ENCODE measurements at regions not wholly inside any gene's neighbourhood (a gene's known extent, or its start where the extent isn't known, plus 50 kb on each side); places are given as distances from the start of the nearest gene placed in this dataset.

DNA sequence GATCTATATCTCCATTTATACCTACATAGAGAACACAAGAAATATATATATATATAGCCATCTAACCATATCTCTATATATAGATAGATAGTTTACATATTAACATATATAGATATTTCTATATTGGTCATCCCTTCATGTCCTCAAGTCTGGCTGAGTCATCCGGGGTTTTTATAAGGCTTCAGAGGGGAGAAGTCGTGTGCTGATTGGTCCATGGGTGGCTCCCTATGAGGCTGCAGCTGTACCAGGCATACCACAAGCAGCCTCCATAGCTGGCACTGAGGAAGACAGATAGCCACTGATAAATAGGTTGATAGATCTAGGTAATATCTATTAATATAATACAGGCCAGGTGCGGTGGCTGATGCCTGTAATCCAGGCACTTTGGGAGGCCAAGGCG lies 618.3 kb upstream of the SETBP1 start:
- no peak for DNase-seq (ENCODE audit: low spot score)

DNA sequence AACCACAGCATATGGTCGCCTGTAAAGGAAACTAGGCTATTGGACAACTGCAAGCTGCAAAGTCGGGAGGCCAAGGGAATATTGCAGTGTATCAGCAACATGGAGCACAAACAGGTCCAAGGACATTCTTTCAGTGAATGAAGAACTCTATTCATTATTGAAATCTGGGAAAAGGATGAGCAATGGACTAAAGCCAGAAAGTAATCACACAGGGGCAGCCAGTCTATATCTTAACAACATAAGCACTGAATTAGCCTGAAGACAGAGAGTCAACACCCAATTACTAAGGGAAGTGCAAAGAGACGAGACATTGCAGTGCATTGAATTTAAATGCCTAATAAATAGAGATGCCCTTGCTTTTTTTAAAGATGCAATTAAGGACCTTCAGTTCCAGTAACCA lies 615.5 kb upstream of the SETBP1 start:
- no peak for DNase-seq (ENCODE audit: low spot score)

DNA sequence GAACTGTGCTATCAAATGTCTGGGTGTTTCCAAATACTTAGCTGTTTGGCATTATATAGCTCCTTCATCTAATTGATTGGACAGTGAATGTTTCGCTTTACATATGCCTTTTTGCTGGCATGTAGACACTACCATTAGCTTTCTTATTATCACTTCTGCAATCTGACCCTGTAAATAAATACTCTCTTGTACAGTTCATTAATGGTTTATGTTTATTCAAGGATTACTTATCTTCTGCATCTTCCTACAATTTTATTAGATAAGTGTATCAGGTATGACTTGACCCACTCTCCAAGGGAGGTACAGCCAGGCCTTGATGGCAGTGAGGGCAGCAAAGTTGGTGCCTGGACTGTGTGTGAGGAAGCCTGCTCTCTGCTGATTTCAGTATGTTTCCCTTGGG lies 614.1 kb upstream of the SETBP1 start:
- DNase-seq (ENCODE audit: low spot score), result no peak

DNA sequence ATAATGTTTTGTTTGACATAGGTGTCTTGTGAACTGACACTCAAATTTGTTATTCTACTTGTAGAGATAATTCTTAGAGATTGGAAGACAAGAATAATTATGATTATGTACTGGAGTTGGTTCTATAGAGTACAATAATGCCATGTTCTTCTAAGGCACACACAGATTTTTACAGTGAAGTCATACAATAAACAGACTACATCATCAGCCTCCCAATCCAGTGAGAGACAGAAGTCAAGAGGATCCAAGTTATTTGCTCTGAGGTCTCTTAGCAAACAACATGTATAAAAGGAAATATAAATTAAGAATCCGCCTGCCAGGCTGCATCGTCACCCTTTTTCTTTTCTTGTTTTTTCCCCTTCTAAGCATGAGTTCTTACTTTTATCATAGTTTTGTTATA lies 613.5 kb upstream of the SETBP1 start:
- DNase-seq (ENCODE audit: low spot score), result no peak

DNA sequence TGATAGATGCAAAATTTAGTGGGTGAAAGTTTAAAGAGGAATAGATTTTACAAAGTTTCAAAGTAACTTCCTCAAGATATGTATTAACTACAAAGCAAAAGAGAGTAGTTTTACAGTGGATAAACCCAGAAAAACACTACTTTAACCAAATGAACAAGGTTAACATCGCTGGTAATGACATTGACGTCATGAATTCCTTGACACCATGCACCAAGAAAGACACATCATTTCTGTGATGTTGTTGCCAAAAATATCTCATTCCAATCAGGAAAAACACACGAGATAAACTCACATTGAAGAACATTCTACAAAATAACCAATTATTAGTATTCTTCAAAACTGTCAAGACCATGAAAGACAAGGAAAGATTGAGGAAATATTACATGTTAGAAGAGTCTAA lies 605.6 kb upstream of the SETBP1 start:
- no peak for DNase-seq (ENCODE audit: low spot score)

DNA sequence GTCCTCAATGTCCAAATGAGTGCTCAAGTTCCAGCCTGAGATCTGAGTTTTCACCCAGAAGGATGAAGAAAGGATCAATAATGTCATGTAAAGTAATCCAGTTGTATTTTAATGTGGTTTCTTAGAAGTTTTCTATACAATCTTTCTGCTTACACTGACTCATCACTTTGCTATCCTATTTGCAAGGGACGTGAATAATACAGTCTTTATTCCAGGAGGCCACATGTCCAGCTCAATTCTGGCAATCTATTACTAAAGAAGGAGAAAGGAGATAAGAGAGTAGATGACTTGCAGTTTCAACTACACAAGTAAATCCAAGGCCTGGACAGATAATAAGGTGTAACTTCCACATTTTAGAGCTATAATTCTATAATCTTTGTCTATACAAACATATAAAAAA lies 601.1 kb upstream of the SETBP1 start:
- DNase-seq (ENCODE audit: low spot score), result peak; percentile 2

DNA sequence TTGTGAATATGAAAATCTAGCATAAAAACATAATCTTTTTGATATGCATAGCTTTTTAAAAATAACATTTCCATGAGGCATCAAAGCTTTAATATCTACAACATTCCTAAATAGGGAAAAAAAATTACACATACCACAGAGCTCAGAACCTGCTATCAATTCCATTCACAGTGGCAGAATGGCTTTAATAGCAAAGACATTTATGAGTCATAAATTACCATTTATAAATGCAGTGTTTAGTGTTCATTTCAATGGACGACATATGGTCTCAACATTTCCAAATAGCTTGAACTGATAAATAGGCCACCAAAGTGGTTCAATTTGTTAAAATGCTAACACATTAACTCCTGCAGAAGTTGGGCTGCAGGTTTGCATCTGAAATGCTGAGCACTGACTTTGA lies 600.6 kb upstream of the SETBP1 start:
- DNase-seq (ENCODE audit: low spot score), result no peak

DNA sequence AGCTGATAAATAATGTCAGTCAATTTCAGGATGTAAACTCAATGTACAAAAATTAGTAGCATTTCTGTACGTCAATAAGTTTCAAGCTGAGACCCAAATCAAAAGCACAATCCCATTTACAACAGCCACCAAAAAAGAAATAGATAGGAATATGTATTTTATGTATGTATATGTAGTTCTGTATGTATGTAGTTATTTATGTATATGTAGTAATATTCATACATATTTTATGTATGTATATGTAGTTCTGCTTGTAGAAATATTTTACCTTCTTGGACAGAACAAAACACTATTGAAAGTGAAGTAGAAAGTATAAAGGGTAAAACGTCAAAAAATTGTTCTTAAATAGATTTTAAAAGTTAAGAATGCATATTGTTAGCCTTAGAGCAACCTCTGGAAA lies 591.0 kb upstream of the SETBP1 start:
- no peak for DNase-seq (ENCODE audit: low spot score)

DNA sequence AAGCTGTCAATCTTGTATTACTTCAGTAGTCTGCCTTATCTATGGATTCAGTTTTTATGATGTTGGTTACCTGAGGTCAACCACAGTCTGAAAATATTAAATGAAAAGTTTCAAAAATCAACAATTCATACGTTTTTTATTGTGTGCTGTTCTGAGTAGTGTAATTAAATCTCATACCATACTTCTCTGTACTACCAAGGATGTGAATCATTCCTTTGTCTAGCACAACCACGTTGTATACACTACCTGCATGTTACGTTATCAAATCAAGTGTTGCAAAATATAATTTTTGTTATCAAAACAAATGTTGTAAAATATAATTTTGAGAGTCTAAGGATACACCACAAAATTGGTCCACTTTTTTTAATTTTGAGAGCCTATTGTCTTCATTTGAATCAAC lies 590.2 kb upstream of the SETBP1 start:
- no peak for DNase-seq (ENCODE audit: low spot score)

DNA sequence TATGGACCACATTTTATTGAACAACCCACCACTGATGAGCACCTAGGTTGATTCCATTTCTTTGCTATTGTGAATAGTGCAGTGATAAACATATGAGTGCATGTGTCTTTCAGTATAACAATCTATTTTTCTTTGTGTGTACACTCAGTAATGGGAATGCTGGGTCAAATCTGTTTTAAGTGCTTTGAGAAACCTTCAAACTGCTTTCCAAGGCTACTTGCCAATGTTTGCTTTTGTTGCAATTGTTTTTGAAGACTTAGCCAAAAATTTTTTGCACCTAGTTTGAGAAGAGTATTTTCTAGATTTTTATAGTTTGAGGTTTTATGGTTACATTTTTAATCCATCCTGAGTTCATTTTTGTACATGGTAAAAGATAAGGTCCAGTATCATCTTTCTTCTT lies 587.4 kb upstream of the SETBP1 start:
- no peak for DNase-seq (ENCODE audit: low spot score)

DNA sequence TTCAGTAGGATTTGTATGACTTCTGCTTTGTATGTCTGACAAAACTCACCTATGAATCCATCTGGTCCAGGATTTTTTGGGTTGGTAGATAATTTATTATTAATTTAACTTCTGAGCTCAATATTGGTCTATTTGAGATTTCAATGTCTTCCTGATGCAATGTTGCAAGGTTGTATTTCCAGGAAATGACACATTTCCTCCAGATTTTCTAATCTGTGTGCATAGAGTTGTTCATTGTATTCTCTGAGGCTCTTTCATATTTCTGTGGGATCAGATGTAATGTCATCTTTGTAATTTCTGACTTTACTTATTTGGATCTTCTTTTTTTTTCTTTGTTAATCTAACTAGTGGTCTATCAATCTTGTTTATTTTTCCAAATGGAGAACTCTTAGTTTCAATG lies 584.7 kb upstream of the SETBP1 start:
- DNase-seq (ENCODE audit: low spot score), result no peak

DNA sequence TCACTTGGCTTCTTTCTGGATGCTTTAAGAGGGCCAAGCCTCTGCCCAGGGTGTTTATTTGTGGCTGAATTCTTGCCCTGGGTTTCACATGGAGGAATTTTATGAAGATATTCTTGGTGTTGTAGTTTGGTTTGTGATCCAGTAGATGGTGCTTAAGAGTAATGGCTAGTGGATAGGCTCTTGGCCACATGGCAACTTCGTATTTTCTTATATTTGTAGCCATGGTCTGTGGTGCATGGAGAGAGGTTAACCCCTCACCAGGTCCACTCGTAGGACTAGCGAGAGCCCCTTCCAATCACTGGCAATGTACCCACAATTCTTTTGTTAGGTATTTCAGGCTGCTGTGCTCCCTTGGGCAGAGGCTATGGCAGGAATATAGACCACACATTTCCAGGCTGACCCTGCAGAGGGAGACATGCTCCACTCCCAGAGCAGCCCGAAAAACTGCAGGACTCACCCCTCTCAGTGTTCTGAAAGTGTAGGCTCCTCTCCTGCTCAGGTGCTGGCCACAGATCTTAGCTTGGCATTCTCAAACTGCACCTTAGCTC lies 582.1 kb upstream of the SETBP1 start:
- no peak for DNase-seq (ENCODE audit: low spot score)

DNA sequence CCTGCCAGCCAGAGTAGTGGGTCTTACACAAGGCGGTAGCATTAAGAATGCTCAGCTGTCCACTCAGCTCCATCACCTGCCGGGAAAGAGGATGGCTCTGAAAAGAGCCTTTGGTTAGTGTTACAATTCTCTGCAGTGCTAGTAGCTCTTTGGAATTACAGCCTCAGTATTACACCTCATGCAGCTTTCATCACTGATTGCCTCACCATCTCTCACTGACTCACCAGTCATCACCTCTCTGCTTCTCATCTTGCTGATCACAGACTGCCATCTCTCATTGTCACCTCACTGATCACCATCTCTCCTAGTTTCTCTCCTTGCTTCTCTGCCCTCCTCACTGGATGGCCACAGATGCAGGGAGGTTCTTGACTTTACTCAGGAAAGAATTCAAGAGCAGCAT lies 573.5 kb upstream of the SETBP1 start:
- DNase-seq (ENCODE audit: low spot score), result no peak

DNA sequence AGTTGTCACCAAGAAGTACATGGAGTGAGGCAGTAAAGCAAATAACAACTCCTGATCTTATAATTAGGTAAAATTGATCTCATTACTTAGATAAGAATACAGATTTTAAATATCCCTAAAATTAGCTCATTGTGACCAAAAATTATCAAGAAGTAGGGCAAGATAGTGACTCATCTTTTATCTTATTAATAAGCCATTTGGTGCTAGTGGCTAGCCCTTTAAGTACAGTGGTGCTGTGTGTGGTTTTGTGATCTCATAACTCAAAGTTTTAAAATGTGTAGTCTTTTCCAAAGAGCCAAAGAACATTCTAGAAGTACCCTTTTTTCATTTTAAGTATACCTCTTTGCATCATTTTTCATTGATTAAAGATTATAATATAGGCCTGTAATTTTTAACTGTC lies 569.4 kb upstream of the SETBP1 start:
- no peak for DNase-seq (ENCODE audit: low spot score)

DNA sequence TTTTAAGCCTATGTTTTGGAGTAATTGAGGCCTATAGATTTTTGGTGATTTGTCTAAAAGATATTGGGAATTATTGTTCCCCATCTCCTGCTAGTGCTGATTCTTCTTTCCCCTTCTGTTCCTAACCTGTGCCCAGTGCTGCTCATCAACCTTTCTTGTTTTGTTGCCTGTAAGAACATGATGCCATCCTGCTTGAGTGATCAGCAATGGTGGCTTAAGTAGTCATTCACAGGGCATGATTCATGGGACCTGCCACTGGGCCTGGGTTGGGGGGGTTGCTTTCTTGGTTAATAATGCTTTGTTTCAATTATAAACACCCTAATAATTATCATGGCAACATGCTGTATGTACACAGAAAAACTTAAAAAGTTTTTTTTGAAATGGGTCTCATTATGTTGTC lies 562.9 kb upstream of the SETBP1 start:
- DNase-seq (ENCODE audit: low spot score), result no peak

DNA sequence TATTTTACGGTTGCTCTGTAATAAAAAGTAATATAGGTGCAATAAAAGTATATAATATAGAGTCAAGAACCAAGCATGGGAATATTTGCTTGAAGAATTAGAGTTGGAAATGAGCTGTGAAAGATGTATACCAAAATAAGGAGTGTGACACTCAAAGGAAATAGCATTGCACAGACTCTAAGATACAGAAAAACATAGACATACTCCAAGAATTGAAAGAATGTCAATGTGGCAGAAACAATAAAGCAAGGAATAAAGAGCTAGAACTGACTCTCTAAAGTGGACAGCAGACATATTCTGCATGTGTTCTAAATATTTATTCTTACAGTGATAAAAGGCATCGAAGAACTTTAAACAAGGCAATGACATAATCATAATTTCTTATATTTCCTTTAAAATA lies 561.1 kb upstream of the SETBP1 start:
- no peak for DNase-seq (ENCODE audit: low spot score)

DNA sequence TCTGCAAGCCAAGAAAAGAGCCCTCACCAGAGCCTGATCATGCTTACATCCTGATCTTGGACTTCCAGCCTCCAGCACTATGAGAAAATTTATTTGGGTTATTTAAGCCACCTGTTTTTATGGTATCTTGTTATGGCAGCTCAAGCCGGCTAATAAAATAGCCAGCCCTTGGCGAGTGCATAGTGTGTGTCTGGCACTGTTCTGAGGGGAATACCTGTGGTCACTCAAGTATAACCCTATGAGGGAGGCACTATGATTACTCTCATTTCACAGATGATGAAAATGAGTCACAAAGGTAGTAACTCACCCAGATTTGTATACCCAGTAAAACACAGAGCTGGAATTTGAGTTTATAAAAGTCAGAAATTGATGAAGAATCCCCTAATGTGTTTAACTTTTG lies 556.9 kb upstream of the SETBP1 start:
- no peak for DNase-seq (ENCODE audit: low spot score)

DNA sequence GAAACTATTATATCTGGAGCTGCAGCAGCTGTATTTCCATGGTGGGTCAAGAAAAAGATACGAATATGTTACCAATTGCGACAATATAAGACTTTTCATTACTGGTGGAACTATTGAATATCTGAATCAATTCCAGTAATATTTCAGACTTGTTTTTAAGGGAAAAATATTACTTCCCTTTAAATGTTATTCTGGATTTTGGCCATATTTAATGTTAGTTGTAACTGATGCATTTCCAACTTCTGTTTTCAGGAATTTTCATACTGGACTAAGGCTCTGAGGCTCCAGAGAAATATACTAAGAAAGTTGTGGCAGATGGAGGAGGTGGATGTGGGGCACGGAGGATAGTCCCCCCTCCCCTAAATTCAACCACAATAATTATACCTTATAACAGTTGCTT lies 555.2 kb upstream of the SETBP1 start:
- DNase-seq (ENCODE audit: low spot score), result no peak

DNA sequence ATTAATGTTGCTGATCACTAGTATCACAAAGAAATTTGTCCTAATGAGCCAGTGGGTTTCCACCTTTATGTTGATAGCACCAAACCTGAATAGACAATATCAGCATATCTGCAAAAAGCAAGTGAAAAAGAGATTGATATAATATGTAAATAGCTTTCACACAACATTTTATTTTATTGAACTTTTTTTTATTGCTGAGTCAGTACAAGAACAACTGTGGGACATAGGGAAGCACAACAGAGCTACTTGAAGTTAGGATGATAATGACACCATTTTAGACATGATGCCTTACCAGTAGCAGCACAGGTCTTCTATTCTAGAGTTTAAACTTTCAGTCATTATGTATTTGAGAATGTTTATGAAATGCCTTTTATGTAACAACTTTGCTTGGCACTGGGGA lies 554.1 kb upstream of the SETBP1 start:
- no peak for DNase-seq (ENCODE audit: low spot score)

DNA sequence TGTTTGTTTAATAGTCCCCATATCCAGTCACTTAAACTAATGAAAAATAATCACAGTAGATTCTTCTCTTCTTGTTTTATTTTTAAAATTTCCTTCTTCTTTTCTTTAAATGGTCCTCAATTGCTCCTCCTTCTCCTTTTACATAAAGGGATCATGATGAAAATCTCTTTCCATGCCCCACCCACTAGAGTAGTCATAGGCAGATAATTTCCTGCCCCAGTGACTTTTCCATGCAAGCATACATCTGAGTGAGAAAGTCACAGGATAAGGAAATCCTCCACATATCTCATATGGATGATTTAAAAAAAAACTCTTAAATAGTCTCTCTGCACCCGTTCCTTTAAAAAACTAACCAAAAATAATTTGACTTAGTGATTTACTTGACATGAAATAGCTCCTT lies 552.3 kb upstream of the SETBP1 start:
- no peak for DNase-seq (ENCODE audit: low spot score)

DNA sequence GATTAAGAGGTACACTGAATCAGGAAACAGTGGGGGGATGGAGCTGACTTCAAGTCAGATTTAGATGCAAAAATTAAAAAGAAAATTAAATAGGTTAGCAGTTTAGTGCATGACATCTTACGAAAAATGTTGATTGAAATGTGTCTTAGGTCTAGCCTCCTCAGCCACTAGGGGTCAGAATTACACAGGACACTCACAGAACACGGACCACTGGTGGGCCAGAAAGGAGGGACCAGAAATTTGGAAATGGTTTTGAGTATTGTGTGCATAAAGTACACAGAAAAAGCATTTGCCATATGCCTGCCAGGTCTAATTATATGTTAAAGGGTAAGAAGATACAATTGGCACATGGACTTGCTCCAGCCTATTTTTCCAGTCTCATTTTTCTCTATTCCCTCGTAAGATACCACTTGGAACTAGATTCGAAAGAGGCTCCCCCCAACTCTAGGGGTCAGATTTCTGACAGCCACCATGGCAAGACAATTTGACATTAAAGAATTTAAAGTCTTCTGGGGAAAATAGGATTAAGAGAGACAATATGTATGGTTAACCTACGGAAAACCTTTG lies 550.2 kb upstream of the SETBP1 start:
- peak; percentile 0 for DNase-seq (ENCODE audit: low spot score)

DNA sequence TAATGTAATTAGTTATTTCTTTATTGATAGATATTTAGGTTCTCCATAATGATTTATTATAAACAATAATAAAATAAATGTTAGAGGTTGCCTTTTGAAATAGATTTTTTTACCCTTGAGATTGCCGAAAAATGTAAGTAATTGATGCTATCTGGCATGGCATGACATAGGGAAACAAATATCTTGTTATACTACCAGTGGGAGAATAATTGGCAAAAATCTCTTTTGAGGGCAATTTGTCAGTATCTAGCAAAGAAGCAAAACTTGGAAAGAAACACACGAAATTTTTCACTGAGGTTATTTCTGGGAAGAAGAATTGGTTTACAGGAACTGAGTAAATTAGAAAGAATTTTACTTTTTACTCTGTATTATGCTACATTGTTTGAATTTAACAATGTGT lies 547.2 kb upstream of the SETBP1 start:
- no peak for DNase-seq (ENCODE audit: low spot score)

DNA sequence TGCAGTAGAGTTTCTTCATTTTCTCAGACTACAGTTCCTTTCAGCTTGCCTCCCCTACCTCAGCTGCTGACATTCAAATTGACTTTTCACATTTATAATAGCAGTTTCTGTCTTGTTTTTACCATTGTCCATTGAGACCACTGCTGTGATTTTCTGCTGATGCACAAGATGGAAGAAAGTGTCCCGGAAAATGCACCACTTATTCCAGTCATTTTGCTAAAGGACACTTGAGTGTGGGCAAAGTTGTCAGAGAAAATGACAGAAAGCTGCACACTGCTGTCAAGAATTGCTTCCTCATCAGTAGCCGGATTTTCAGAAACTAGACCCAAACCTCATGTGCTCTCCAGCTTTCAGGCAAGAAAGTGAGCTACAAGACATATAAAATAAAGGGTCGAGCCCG lies 546.2 kb upstream of the SETBP1 start:
- no peak for DNase-seq (ENCODE audit: low spot score)

DNA sequence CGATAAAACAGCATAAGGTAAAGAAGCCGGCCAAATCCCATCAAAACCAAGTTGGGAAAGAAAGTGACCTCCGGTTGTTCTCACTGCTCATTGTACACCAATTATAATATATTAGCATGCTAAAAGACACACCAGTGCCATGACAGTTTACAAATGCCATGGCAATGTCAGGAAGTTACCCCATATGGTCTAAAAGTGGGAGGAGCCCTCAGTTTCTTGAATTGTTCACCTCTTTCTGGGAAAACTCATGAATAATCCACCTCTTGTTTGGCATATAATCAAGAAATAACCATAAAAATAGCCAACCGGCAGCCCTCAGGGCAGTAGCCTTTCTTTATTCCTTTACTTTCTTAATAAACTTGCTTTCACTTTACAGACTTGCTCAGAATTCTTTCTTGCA lies 544.9 kb upstream of the SETBP1 start:
- no peak for DNase-seq (ENCODE audit: low spot score)

DNA sequence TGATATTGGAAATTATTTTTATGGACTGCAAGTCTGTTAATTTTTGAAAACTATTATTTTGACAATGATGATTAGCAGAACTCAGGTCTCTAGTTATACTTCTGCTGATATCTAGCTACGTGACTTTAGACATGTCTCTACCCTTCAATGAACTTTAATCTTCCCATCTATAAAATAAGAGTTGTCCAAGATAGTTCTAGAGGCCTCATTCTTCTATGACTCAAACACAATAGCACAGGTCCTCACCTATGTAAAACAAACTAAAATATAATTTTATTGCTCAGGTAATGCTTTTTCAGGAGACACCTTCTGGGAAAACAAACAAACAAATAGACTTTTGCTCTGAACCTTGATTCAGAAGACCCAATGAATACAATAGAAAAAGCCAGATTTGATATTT lies 544.4 kb upstream of the SETBP1 start:
- DNase-seq (ENCODE audit: low spot score), result no peak
